AG20443 (cell line): ENCODE measurements at regions not wholly inside any gene's neighbourhood (a gene's known extent, or its start where the extent isn't known, plus 50 kb on each side); places are given as distances from the start of the nearest gene placed in this dataset.

Source experiments
- DNase-seq: peaks from one replicate; pipeline ENCODE4 v3.0.0; 2012; ENCODE audit warnings: low spot score, mixed read lengths

- DNase-seq: peak; percentile 45
Observed at GRCh38 chr1:168386949-168387586, 106.4 kb downstream of the TBX19 start.

DNA sequence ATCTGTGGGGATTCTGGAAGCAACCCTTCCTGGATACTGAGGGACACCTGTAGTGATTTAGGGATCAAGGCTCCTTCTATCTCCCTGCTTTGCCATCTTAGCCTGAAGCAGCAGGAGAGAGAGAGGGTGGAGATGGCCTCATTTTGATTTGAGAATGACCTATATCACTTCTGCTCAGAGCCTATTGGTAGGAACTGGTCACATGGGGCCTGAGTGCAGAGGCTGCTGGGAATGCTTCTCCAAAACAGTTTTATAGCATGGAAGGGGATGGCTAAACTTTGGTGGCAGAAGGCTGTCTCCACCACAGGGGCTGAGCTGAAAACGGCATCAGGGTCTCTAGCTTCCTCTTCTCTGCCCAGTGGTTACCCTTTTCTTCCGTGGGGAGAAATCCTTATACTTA, 105.8 kb downstream of the TBX19 start:
- no peak for DNase-seq

GRCh38 chr1:168381850-168382249, 101.2 kb downstream of the TBX19 start:
- DNase-seq: no peak

DNA sequence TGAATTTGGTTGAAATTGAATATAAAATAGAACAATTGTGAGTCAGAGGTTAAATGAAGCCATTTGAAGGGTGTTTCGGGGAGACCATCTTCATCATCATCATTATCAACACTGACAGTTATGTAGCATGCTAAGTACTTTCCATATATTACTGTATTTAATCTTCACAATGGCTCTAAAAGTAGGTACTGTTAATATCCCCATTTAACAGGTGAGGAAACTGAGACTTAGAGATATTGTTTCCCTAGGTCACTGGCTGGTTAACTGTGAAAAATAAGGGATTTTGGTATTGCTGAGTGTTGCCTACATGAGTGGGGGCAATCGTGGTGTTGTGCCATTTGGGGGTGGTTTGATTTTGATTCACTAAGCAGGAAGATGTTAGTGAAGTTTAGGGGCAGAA, 100.3 kb downstream of the TBX19 start:
- no peak for DNase-seq

GRCh38 chr1:168379104-168379860, 98.6 kb downstream of the TBX19 start:
- no peak for DNase-seq

GRCh38 chr1:168375566-168376300, 95.1 kb downstream of the TBX19 start:
- no peak for DNase-seq

DNA sequence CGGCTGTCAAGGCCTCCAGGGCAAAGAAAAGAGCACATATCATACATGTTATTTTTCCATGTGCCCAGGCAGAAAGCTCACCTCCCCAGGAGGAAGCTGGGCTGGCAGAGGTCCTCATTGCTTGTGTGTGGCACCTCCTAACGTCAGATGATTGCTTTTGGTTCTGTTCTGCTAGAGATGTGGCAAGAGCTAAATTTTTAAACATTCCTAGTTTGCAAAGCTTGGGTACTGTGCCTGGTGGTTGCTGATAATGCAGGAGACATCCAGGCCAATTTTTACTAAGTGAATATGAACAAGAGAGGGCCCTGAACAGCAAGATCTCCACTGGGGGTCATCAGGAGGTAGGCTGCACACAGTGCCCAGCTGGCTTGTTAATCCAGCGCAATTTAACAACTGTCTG, 93.9 kb downstream of the TBX19 start:
- DNase-seq: no peak

GRCh38 chr1:168373869-168374268, 93.2 kb downstream of the TBX19 start:
- DNase-seq: no peak

DNA sequence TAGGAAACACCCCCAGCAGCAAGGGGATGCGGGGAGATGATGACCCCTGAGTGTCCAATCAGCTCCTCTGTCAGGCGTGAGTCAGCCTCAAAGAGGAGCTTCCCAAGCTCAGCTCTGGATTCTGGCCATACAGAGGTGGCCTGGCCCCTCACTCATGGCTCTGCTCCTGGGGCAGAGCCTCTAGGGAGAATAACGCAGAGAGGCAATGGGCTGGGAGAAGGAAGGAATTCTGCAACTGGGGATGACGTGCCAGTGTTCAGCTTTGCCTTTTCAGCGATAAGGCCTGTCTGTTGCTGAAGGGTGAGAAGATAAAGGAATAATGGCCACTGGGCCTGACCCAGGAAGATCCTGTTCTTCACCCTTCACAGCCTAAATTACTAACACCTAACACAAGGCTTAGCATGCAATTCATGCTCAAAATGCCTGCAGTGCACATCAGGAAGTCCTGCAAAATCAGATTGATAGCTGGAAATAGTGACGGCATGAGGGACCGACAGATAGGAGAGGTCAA, 92.2 kb downstream of the TBX19 start:
- no peak for DNase-seq

- no peak for DNase-seq
Observed at GRCh38 chr1:168372307-168372706, 91.6 kb downstream of the TBX19 start.

GRCh38 chr1:168371477-168371876, 90.8 kb downstream of the TBX19 start:
- no peak for DNase-seq

- no peak for DNase-seq
Observed at GRCh38 chr1:168370586-168370985, 89.9 kb downstream of the TBX19 start.

GRCh38 chr1:168369655-168370054, 89.0 kb downstream of the TBX19 start:
- no peak for DNase-seq

- no peak for DNase-seq
Observed at GRCh38 chr1:168368131-168368530, 87.5 kb downstream of the TBX19 start.

GRCh38 chr1:168365719-168366479, 85.2 kb downstream of the TBX19 start:
- DNase-seq: no peak
